HG03520 (cell line): ENCODE measurements at regions not wholly inside any gene's neighbourhood (a gene's known extent, or its start where the extent isn't known, plus 50 kb on each side); places are given as distances from the start of the nearest gene placed in this dataset.
"Not testable (repeated sequence)": the region's sequence is repeated elsewhere in the genome, so short reads cannot be mapped to it uniquely, and the experiment has no call there.

Source experiments
- ATAC-seq: cut with Tn5 transposase; IDR thresholded peaks from one replicate; pipeline ENCODE4 v1.9.1; 2021; ENCODE audit warnings: mild to moderate bottlenecking, moderate library complexity; ENCODE audit not compliant: unreplicated experiment

DNA sequence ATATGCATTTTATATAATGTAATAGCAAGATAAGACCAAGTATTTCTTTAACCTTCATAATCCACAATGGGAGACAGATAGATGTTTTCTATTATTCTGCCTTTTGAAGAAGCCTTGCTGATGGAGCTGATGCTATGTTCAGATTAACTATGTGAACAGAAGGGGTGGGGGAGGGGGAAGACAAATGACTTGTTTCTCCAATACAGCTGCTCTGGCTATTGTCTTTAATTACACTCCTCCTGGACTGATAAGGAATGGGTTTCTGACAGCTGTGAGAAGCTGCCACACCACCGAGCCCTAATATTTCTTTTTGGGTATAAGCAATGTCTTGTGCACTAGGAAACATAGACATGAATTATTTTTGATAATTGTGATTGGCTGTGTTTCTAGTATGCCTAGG, 62.0 kb downstream of the CAVIN4 start:
- ATAC-seq, result no peak

DNA sequence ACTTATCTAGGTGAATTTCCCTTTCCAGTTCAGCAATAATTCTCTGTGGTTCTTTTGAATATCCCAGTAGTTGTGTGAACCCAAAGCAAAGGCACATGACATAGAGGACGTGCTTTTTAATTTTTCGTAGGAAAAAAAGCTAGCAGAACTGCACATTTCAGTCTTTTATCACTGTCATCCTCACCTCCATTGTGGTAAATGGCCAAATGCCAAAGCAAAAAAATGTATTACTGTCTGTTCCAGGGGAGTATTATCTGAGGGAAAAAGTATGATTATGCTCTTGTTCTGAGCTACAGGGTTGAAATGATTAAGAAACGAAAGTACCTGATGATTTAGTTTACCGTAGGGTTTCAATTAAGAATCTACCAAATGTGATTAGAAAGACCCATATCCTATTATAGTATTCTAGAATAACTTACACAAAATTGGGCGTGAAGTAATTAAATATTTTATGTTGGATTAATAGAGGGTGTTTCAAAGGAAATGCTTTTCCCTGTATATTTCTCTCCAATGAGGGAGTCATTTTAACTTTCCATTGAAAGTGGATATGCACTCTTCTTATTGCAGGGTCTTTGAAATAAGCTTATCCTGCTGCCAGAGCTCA, 62.7 kb downstream of the CAVIN4 start:
- ATAC-seq, result no peak

DNA sequence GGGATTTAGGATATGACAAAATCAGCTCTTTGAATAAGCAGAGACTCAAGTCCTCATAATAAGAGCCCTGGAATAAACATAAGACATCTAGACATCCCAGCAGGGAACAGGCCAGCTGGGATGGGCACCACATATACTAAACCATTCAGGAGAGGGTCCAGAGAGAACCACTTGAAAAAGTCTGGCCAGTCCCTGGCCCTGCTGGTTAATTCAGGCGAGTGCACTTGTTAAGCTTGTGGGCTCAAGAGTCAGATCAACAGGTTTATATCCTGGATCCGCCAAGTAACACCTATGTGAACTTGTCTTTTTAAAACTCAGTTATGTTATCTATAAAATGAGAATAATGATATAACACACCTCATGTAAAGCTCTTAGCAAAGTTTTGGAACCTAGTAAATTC, 63.3 kb downstream of the CAVIN4 start:
- no peak for ATAC-seq

DNA sequence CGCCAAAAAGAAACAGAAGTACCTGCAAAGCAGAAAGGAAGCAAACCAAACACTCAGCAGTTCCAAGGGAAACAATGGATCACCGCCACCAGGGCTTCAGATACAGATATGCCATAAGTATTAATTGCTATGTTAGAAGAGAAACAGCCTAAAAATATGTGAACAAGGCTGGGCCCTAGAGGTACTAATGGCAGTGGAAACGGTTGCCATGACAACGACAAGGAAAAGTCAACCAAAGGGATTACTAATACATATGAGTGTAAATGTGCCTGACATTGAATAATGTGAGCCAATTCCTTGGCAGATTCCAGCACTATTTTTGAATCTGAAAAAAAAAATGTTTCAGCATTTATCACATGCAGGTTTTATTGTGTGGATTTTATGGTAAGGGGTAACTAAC, 75.0 kb downstream of the CAVIN4 start:
- ATAC-seq, result no peak

DNA sequence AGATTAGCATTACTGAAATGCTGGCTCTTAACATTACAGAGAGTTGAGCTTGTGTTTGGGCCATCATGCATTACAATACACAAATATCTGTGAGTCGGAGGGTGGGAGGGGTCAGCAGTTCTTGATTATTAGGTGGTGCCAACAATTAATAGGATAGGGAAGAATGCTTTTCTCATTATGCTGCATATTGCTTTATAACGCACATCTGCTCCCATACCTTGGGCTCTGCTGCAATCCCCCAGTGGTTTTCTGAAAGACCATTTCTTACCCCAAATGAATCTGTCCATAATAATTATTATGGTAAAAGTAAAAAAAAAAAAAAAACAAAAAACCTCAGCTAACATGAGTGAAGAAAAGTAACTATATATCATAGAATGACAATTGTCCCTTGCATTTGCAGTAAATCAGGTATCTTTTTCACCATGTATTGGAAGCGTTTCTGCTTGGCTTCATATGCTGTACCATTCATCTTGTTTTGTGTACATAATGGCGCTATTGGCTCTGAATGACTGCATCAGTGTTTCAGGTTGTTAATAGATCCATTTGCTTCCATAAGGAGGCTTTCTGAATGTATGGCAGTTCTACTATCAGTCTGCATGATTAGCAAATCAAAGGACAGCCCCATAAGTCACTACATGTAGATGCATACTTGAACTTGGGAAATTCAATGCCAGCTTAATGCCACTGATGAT, 75.9 kb downstream of the CAVIN4 start:
- ATAC-seq, result no peak

DNA sequence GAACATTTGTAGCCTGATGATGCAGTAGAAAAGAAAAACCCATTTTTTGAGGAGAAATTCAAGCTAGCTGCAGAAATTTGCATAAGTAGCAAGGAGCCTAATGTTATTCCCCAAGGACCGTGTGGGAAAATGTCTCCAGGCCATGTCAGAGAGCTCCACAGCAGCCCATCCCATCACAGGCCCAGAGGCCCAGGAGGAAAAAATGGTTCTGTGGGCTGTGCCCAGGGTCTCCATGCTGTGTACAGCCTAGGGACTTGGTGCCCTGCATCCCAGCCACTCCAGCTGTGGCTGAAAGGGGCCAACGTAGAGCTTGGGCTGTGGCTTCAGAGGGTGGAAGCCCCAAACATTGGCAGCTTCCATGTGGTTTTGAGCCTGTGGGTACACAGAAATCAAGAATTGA, 79.0 kb downstream of the CAVIN4 start:
- ATAC-seq, result not testable (repeated sequence)

DNA sequence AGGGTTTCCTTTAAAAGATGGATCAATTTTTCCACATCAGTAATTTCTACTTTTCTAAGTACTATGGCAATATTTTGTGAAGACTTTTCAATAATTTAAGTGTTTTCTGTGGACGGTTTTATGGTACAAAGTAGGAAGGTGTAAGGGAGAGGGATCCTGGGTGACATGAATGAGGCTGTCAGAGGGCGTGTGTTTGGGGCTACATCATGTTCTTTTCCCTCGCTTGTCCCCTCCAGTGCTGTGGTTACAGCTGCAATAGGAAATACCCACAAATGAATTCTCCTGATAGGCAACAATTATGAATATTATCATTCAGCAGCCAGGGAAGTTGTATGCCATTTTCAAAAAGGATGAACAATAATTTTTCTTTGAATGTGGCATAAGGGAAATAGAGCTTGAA, 83.8 kb downstream of the CAVIN4 start:
- no peak for ATAC-seq

DNA sequence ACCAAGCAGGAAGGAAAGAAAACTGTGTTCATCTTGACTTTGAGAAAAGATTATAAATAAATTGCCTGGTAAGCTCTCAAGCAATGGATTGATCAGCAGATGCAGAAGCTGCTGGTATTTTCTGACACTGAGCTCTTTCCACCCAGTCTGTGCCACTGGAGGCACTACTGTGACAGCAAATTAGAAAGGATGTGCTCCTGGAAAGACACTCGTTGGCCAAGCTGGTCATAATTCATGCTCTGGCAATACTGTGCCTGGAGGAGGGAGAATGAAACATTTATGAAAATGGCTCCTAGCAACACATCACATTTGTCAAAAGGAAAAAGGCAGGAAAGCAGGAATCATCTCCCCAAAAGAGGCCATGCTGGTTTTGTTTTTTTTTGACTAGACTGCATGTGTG, 84.2 kb downstream of the CAVIN4 start:
- ATAC-seq, result no peak

DNA sequence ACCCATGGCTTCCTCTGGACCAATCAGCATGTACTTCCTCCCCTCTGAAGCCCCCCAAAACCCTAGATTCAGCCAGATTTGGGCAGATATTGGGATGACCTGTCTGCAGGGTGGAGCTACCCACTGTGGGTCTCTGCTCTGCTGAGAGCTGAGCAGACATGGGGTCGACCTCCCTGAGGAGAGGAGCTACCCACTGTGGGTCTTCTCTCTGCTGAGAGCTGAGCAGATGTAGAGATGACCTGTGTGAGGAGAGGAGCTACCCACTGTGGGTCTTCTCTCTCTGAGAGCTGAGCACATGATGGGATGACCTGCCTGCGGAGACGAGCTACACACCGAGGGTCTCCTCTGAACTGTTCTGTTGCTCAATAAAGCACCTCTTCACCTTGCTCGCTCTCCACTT, 89.6 kb downstream of the CAVIN4 start:
- no peak for ATAC-seq

DNA sequence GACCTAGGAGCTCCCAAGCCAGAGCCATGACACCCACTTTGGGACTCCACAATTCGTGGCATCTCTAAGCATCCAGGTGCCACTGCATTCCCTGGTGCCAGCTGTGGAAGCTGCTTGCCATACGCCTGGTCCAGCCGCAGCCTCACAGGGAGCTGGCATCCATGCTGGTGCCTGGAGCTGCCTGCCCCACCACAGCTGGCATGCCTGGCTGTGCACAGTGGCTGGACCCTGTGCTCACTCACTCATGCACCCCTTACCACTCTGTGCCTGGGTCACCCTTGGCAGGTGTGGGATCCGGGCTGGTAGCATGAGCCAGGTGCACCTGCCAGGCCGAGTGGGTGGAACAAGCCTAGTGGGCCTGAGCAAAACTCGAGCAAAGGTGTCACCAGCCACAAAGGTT, 90.1 kb downstream of the CAVIN4 start:
- no peak for ATAC-seq

DNA sequence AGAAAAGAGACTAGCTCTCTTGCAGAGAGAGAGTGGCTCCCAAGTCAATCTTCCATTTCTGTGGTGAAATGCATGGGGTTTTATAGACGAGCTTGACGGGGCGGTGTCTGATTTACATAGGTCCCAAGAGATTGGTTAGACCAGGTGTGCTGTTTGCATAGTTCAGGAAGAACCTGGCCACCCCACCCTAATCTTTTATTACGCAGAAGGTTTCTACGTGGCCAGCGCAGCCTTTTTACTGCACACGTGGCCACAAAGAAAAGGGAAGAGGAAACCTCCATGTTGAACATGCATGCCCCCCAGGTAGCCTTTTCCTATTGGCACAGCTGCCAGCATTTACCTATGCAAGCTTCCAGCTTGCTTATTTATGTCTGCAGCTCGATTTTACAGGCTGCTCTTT, 92.1 kb downstream of the CAVIN4 start:
- no peak for ATAC-seq

DNA sequence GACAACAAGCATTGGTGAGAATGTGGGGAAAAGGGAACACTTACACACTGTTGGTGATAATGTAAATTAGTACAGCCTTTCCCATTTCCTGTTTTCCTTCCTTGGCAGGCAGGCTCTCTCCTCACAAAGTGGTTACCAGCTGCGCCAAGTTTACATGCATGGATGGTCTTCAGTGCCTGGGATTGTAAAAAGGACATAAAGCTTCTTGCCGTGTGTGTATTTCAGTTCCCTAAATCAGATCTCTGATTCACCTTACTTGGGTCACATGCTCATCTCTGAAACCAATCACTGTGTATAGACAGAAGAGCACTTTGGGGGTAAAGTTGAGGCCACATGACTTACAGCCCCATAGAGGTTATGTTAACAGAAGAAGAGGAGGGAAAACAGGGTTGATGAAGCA, 92.8 kb downstream of the CAVIN4 start:
- no peak for ATAC-seq

DNA sequence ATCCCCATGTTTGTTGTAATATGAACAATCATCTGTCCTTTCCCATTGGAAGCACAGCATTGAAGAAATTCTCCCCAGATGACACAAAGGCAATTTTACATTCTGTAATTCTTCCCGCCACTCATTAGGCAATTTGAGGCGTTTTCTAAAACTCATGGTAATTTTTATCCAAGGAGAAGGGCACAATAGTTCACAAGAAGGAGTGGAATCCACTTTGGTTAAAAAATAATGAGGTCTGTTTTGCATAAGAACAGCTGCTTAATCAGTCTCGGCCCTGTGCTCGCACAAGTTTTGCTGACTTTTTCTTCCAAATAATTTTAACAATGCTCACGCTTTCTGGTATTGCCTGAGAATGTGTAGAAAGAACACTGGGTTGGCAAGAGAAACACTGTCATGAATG, 94.0 kb downstream of the CAVIN4 start:
- no peak for ATAC-seq

DNA sequence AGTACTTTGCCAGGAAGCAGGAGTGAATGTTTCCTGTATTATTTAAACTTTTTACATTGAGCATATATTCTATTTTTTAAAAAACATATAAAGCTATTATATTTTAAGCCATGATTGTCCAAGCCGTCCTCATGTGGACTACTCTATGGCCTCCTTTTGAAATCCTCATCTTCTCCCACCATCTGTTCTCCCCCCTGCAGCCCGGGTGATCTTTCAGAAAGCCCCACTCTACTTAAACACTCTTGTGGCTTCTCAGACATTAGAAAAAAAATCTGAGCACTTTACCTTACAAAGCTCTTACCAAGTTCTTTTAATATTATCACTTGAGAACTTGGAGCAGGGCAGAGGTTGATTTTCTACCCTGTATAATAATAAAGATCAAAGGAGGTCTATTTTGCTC, 95.4 kb downstream of the CAVIN4 start:
- ATAC-seq, result no peak

DNA sequence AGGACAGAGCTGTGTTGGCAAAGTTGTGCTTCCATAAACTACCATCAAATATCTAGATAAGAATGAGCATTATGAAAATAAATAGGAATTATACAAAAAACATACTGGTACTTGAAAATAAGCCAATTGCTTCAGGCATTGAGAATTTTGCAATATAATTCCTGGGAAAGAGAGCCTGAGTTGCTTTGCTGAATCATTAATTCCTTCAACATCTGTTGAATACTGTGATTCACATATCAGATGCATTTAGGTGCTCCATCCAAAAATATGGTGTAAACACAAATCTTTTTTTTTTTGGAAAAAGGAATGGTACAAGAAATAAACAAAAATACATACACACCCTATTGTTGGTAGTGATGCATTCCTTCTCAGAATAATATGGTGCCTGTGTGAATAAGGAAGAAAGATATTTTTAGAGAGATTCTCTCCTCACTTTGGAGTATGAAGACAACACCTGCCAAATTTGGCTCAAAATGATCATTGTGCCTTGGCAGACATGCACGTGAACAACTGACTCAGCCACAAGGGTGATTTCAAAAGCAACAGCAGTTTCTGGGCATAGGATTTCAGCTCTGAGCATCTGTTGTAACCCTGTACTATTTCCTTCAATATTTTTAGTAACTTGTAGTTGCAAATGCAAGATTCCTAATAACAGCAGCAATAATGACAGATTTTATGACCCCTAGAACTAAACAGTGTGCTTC, 96.7 kb downstream of the CAVIN4 start:
- no peak for ATAC-seq

DNA sequence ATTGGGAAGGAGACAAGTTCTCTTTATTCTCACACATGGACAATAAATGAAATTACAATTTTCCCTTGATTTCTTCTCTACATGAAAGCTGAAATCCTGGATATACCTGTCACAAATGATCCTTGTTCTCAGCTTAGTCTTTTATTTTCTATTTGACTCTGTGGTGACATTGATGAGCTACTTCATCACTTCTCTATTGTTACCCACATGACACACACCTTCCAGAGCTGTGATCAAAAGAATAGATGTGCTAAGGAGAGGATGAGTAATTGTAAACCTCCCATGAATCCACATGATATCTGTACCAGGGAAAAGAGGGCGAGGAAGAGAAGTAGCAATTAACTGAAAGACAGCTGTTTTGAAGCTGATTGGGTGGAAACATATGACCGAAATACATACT, 102.0 kb downstream of the CAVIN4 start:
- no peak for ATAC-seq

DNA sequence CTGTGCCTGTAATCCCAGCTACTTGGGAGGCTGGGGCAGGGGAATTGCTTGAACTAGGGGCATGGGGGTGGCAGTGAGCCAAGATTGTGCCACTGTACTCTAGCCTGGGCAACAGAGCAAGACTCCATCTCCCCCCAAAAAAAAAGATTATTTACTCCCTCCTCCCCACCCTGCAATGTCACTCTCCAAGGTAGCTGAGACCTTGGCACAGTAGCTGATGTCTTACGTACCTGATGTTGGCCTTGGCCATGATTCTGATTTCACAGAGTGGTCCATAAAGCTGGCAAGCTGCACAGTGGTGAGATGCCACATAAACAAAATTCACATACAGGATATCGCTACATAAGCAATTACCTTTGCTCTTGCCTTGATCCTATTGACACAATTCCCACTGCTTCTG, 108.5 kb downstream of the CAVIN4 start:
- ATAC-seq, result no peak

DNA sequence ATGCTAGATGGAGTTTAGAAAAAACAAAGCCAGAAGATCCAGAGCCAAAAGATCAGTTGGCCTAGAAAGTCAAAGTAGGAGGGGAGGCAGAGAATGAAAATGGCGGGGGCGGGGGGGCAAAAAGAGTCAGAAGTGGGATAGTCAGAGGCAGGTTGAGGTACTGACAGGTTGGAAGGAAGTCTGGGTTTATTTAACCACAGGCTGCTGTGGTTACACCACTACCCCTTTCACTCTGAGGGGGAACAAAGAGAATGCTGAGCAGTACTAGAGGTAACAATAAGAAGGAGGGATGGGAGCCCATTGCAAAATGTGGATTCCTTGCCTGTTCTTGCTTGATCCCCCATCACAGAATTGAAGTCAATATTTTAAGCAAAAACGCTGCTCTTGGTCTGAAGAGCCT, 111.8 kb downstream of the CAVIN4 start:
- peak; percentile 69 for ATAC-seq

DNA sequence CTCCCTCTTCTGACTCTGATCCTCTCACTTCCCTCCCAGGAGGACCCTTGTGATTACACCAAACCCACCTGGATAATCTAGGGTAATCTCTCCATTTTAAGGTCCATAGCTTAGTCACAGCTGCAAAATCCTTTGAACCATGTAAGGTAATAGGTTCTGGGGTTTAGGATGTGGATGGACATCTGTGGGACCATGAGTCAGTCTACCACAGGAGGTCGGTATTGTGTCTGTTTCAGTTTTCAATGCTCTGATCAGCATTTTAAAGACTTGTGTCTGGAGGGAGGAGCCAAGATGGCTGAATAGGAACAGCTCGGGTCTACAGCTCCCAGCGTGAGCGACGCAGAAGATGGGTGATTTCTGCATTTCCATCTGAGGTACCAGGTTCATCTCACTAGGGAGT, 112.6 kb downstream of the CAVIN4 start:
- no peak for ATAC-seq

DNA sequence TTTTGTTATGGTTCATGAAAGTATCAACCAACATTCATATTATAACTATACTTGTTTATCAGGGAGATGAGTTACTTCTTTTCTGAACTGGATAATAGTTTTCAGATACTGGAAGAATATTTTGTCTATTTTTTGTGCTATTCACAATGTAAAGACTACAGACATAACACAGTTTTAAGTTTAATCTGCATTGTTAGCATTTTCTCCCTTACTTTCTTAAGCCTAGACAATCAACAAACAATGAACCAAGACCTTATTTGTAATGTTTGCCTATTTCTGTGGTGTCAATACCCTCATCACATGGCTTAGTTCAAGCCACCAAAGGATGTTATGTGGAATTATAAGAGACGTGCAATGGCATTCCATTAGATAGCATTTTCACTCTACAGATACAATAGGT, 119.5 kb downstream of the CAVIN4 start:
- no peak for ATAC-seq

DNA sequence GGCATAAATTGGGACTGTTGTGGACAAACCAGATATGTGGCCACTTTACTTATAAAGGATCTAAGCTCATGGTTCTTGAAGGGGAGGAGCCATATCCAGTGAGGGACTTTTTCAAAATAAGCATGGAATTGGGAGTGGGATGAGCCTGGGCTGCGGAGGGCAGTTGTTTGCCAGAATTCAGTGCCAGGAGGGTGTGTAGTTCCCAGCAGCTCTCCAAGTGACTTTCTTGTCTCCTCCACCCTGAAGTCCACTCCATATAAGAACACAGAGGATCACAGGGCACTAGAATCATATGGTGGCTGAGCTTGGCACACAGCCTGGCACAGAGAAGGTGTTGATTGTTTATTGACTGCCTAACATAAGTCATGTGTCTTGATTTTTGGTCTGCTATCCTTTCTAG, 121.1 kb downstream of the CAVIN4 start:
- ATAC-seq, result no peak

DNA sequence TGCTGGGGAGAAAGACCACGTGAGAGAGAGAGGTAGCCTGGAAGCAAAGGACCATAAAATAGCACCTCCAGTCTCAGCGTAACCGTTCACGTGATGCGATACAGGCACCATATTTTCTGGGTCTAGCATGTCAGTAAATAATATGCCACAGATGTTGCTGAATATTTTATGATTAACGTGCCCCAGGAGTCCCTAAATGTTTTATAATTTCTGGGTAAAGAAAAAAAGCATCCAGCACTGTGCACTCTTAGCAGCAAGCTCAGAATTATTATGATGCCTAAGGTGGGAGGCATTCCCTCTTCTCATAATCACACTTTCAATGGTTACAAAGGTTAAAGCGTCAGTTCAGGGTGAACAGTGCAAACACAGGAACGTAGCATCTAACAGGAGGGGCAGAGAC, 121.8 kb downstream of the CAVIN4 start:
- ATAC-seq, result no peak
